CD4-positive, alpha-beta T cell treated with Interleukin-1 beta for 1 hour (primary cell): ENCODE measurements at regions not wholly inside any gene's neighbourhood (a gene's known extent, or its start where the extent isn't known, plus 50 kb on each side); places are given as distances from the start of the nearest gene placed in this dataset.
A peak's percentile ranks its signal among the peaks of the same experiment; 100 is the strongest.

Experiments
- DNase-seq, 2 donors: peaks; one replicate each; pipeline ENCODE4 v3.0.0-alpha.2; 2020 to 2022

- DNase-seq, result no peak
Measured at GRCh38 chr1:4147509-4147908, 247.4 kb upstream of the C1orf174 start.

DNA sequence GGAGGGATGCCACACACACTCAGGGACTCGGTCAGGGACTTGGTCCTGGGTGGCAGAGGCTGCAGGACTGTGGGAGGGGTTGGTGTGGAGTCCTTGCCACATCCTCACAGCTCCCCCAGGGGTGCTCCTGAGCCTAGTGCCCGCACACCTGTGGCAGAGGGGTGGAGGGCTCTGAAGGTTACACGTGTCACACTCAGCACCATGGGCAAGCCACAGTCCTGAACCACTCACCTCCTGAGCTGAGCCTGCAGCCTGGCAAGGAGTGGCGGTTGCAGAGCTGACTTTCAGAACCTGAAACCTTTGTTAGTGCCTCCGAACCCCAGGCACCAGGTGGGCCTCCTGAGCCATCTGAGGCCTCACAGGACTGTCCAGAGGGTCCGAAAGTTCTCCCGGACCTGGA lies 249.2 kb upstream of the C1orf174 start:
- DNase-seq, result no peak

- no peak for DNase-seq
Measured at GRCh38 chr1:4149831-4150230, 249.8 kb upstream of the C1orf174 start.

- DNase-seq, result no peak
Measured at GRCh38 chr1:4150262-4150661, 250.2 kb upstream of the C1orf174 start.

- no peak for DNase-seq
Measured at GRCh38 chr1:4152266-4152665, 252.2 kb upstream of the C1orf174 start.

GRCh38 chr1:4153571-4153970 lies 253.5 kb upstream of the C1orf174 start:
- DNase-seq, result no peak

GRCh38 chr1:4156241-4156973 lies 256.3 kb upstream of the C1orf174 start:
- DNase-seq, result no peak

DNA sequence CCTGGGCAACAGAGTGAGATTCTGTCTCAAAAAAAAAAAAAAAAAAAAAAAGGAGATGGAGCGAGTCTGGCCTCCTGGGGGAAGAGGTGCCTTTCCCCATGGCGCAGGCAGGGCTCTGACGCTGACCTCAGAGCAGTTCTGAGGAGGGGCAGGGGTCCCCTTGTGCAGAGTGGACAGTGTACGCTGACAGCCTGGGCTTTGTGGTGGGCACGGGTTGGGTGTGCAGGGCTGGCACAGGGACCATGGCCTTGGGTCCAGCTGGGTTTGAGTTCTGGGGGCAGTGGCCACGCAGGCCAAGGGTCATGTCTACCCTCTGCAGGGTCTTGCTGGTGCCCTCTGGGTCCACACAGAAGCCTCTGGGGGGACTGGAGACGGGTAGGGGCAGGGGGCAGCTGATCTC lies 260.1 kb upstream of the C1orf174 start:
- DNase-seq, result no peak

DNA sequence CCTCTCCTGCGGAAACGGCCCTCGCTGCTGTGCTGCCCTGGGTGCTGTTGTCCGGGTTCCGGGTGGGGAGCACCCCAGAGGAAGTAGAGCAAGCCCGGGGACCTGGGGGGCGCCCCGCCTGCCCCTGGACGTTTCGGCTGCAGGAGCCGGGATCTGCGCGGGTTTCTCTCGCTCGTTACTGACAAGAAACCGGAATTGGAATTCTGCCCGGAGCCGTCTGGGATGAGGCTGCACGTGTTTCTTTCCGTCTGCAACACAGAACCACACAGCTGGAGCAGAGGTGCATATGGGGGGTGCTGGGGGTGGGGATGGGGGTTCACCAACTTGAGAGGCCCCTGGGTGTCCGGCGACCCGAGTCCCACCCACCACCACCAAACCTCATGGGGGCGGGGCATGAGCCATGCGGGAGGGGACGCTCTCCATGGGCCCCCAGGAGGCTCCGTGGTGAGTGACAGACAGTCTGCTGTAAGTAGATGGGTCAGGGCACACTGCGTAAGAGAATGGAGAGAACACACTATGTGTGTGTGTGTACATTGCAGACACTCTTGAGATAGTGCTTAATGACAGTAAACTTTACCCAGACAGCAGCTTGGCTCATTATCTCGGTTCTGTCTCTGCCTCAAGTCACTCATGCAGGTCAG lies 261.4 kb upstream of the C1orf174 start:
- DNase-seq, result no peak

DNA sequence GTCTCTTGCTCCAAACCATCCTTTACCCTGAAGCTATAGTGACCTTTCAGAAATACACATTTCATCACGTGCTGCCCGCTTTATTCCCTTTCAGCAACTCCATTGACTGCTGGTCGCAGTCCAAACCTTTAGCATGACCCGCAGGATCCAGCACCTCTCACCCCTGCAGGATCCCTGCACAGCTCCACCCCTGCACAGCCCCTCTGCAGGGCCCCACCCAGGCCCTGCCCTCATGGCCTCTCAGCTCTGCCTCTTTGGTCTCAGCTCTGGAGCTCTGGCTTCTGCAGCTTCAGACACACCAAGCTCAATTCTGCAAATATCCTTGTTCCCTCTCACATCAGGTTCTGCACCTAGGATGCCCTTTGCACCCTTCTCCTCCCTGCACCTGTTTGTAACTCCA lies 264.9 kb upstream of the C1orf174 start:
- no peak for DNase-seq

DNA sequence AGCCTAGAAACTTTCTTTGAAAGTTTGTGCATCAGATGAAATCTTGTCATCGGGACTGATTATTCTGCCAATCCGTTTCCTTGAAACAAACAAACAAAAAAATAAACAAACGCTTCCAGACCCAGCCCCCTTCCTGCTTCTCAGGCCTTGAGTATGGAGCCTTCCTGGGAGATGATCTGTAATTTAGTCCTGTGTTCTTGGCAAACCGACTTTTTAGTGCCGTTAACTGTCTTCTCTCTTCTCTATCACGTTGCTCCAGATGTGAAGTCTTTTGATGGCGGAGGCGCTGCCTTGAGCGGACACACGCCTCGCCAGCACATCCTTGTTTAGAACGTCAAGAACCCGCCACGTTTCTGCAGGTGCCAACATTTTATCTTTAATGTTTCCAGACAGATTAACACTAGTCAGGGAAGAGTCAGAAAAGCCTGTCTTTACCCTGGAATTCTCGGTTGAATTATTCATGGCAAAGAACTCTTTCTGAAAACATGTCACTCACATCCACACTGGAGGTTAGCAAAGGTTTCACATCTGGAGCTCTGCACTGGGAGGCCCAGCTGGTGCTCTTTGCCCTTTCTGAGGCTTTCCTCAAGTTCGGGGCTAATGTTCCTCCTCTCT lies 265.7 kb upstream of the C1orf174 start:
- DNase-seq, result no peak

GRCh38 chr1:4166713-4167112 lies 266.6 kb upstream of the C1orf174 start:
- DNase-seq, result no peak

GRCh38 chr1:4169991-4170390 lies 269.9 kb upstream of the C1orf174 start:
- DNase-seq, result no peak

DNA sequence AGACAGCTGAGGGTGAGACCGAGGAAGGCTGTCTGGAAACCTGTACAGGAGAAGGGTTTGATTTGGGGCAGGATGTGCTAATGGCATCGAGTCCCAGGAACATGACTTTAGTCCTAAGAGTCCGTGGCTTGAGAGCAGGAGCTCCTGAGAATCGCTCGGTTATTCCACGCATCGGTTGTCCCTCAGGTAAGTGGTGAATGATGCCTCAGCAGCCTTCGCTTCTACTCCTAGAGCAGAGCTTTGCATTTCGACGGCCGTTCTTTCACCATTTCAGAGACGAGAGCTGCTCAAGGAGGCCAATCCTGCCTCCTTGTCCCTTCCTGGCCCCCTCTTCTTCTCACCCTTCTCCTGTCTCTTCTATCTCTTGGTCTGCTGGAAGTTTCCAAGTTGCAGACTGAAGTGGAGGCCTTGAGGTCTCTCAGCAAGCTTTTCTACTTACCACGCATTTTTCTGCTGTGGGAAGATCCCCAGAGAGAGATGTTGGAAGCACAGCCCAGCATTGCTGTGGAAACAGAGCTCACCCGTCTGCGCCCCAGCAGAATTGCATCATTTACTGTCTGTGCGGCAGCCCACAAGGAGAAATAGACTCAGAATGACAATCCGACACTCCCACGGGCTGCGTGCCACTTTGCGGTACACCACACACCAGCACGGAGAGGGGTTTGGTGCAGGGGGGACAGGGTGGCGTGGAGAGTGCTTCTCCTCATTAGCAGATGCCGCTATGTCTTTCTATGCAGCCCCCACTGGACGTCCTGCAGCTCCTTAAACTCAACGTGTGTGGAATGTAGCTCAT lies 270.7 kb upstream of the C1orf174 start:
- DNase-seq, result no peak

- no peak for DNase-seq
Measured at GRCh38 chr1:4171480-4172450, 271.7 kb upstream of the C1orf174 start.

DNA sequence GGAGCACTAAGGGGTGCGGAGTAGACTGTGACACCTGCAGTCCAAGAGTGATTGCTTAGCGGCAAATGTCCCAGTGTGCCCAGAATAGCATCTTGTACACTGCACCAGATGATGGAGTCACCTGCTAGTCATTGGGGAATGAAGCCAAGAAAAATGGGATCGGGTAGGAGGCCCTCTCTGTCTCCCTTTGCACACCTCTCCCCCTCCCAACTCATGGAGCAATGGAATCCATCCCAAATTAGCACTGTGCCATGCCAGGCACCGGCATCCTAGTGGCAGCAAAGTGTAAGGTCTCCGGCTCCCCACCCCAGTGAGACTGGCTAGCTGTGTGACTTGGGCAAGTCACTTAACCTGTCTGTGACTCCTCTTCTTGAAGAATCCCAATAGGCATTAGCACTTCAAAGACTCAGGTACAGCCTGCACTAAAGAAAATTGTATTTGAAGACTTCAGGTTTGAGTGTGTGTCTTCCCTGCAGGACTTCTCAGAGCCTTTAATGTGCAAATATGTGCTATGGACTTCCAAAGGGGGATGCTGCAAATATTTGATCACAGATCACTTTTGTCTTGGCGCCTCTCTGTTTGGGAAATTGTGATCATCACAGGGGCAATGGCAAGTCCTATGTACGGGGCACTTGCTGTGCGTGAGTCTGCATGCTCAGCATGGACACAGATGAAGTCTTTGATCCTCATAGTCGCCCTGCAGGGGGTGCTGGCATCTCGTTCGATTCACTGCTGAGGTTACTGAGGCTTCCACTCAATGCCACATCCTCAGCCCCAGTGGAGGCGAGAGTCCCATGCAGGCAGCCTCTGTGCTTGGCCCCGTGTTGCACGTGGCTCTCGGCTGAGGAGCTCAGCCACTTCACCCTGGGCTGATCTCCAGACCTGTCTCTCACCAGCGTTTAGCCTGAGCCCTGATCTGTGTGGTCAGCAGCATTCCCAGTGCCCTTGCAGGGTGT lies 272.9 kb upstream of the C1orf174 start:
- DNase-seq, result peak in 1 of 2 donors; percentile 4

DNA sequence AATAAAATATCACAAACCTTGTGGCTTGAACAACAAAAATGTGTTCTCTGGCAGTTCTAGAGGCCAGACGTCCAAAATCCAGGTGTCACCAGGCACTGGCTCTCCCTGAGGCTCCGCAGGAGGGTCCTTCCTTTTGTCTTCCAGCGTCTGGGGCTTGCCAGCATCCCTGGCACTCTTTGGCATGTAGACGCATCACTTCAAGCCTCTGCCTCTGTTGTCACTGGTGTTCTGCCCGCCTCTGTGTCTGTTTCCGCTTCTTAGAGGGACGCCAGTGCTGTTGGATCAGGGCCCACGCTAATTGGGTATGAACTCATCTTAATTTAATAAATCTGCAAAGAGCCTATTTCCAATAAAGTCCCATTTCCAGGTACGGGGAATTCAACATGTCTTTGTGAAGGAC lies 273.7 kb upstream of the C1orf174 start:
- DNase-seq, result no peak

DNA sequence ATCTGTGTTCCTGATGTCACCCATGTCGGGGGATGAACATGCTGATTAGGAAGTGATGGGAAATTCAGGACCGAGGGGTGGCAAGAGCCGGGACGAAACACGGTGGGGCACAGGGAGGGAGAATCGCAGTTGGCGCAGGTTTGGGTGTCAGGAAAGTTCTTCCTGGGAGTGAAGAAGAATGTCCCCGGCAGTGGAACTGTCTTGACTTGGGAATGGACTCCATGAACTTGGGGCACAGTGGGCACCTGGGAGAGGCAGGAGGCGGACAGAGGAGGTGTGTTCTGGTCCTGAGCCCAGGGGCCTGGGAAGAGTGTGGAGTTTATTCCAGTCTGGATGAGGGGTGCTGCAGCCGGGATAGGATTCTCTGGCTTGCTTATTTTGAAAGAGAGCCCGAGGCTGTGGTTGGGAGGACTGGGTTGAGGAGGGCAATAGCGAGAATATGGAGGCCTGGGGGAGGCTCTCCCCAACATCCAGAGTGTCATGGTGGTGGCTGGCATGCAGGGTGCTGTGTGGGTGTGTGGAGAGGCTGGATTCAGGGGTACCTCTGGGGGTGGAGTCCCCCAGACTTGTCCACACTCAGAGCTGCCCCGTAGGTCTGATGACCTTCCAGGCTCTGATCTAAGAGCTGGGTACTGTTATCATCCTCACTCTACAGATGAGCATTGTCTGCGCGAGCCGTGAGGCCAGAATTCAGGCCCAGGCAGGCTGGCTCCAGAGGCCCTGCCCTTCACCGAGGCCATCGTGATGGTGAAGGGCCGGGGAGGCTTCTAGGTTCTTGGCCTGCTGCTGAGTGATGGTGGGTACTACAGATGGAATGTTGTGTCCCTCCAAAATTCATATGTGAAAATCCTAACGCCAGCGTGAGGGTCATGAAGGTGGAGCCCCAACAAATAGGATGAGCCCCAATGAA lies 274.5 kb upstream of the C1orf174 start:
- DNase-seq, result no peak

DNA sequence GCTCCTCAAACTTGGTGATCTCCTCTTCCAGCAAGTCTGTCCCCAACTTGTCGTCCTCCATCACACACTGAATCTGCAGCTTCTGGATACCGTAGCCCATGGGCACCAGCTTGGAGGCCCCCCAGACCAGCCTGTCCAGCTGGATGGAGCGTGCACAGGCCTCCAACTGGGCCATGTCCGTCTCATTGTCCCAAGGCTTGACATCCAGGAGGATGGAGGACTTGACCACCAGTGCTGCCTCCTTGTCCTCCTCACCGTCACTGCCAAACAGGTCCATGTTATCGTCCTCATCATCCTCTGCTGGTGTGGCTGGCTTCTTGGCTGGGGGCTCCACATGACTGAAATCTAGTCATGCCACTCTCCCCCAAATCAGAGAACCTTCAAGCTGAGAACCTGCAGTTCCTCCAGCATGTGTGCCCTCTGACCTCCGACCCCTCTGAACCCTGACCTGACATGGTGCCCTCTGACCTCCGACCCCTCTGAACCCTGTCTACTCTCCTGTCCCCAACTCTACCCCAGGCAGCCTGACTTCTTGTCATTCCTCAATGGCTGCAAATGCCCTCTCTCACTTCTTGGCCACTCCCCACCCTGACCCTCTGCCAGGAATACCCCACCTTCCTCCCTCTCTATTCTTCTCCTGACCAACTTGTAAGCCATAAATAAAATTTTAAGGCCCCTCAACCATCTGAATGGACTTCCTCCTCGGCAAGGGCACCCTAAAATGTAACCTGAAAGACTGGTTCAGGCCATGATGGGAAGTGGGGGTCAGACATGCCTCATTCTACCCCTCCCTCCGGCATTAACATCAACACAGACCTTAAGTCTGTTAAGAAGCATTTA lies 275.7 kb upstream of the C1orf174 start:
- no peak for DNase-seq
